TTC549 (cell line): ENCODE measurements at regions not wholly inside any gene's neighbourhood (a gene's known extent, or its start where the extent isn't known, plus 50 kb on each side); places are given as distances from the start of the nearest gene placed in this dataset.
"Not testable (repeated sequence)": the region's sequence is repeated elsewhere in the genome, so short reads cannot be mapped to it uniquely, and the experiment has no call there.

ENCODE experiments used
- FAIRE-seq: peaks from 2 replicates; lab custom pipeline; 2012; peaks lifted over from hg19 to GRCh38; lab: Jason Lieb, UNC

DNA sequence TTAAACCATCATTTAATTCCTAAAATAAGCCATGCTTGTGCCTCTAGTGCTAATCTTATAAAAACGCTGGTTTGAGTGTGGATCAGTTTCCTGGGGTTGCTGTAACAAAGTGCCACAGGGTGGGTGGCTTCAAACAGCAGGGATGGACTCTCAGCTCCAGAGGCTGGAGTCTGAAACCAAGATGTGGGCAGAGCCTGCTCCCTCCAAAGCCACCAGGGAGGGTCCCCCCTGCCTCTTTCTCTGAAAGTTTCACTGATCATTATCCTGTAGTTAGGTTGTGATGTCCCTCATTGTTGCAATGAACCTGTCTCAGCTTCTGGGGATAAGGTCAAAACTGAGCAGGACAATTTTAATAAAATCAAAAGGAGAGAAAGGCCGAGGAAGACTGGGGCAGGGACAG lies 251.9 kb upstream of the TCERG1L start:
- no peak for FAIRE-seq

DNA sequence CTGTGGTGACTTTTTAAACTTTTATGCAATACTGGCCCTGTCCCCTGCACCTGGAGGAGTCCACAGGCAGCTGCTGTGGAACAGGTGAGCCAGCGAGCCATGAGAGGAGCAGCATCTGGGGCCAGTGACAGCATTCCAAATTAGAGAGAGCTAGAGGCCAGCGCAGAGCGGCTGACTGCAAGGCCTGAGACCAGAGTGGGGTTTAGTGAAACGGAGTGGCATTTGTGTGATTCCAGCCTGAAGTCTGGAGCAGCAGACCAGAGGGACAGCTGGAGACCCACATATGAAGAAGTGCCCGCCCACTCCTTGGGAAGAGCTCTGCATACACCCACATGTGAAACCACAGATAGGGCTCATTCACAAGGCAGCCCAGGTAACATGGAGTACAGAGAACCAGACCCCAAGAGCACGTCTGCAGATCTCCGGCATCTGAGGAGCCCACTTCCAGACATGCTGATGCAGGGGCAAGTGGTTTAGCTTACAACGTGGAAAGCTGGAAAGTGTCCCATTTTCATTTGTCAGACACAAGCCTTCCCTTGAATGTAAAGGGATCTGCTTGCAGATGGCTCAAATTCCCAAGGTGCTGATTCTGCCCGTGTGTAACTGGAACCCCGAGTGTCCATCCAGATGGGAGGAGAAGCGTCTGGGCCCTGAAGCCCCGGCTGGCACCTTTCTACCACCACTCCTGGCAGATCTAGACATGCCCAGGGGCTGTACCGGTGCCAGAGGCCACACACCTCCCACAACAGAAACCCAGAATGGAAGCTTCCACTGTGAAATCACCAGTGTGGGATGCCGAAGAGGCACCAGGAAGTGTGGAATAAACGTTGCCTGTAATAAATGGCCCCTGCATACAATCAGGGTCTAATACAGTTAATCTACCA lies 256.0 kb upstream of the TCERG1L start:
- FAIRE-seq: no peak

DNA sequence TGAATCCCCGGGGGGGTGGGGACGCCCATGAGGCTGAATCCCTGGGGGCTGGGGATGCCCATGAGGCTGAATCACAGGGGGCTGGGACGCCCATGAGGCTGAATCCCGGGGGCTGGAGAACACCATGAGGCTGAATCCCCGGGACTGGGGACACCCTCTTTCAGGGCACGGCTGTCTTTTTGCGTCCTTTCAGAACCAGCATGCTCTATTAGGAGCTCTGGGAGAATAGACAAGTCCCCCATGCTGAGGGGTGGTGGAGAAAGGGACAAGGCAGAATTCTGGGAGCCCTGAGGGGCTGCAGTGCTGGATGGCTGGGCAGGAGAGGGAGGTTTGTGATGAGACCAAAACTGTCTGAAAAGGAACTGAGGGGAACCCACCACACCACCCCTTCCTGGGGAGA lies 257.3 kb upstream of the TCERG1L start:
- no peak for FAIRE-seq

DNA sequence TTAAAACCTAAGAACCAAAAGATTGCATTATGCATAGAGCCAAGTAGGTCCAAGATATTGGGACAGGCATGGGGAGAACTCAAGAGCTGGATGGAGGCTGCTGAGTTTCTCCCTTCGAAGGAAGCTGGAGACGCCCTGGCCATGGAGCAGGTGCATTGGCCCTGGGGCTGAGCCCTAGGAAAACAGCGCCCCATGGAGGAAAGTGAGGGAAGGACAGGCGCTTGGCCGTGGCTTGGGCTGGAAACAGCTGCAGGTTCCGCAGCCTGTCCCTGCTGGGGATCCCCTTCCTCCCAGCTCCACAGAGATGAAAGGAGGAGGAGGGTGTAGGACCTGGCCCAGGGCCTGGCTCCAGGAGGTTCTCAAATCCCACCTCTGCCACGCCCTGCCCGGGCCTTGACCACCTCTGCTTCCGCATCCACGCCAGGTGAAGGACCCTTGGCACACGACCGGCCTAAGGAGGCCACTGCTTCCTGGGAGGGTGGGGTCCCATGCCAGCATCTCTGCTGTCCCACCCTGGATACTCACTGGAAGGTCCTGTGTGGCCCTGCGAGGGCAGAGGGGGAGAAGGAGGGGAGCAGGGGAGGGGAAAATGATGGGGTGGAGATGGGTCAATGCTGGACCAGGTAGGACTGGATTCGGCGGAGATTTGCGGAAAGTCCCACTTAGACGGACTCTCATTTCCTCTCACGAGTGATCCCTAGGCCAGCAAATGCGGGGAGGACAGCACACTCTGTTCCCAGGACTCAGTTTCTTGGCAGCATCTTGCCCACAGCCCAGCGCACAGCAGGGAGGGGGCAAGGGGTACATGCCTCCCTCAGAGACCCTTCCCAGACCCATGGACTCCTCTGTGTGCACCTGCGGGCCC lies 258.6 kb upstream of the TCERG1L start:
- no peak for FAIRE-seq

DNA sequence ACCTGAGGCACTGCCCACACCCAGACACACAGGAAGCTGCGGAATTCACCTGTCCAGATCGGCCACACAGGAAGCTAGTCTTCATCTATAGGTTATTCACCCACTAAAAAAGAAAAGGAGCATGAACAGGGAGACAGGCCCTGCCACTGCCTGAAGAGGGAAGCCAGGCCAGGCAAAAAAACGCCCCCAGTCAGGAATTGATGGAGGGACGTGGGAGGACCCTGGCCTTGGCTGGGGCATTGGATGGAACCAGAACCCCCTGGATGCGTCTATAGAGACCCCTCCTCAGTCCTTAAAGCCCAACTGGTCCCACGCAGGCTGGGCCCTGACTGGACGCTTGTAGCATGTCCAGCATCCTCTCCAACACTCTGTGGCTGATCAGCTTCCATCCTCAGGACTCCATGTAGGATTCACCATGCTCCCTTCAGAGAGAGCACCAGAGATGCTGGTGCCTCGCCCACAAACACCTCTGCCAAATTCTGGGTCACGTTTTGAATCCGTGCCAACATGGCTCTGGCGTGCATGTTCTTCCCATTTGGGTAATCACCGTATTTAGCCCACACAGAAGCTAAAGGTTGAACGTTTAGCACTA lies 259.3 kb upstream of the TCERG1L start:
- no peak for FAIRE-seq

DNA sequence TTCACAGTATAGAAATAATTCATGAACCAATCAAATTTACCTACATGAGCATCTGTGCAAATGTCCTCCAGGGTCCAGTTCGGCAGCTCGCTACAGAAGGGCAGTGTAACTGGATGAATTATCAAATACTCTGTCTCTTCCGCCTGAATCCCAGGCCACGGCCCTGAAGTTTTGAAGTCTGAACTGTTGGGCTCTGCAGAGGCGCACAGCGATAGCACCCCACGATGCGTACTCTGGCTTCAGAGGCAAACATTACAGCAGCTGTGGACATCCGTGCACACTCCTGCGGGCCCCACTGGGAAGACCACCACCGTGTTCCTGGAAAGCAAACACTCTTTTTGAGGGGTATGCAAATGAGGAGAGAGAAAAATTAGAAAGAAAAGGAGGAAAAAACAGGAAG lies 259.8 kb upstream of the TCERG1L start:
- FAIRE-seq: no peak

DNA sequence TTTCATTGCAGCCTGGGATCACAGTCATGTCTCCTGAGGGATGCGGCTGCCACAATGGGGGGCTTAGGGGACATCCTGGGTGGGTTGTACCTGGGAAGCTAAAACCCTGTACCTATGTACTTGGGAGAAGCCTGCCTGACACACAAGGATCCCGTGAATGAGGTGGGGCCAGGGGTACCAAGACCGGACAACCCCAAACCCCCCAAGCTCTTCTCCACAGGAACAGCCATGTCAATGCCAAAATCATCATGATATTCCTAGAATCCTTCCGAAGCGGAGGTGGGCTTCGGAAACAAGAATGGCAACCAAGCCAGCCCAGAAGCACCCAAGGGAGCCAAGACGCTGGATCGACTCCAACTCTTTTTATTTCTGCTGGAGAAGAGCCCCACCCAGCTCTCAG lies 260.3 kb upstream of the TCERG1L start:
- no peak for FAIRE-seq

DNA sequence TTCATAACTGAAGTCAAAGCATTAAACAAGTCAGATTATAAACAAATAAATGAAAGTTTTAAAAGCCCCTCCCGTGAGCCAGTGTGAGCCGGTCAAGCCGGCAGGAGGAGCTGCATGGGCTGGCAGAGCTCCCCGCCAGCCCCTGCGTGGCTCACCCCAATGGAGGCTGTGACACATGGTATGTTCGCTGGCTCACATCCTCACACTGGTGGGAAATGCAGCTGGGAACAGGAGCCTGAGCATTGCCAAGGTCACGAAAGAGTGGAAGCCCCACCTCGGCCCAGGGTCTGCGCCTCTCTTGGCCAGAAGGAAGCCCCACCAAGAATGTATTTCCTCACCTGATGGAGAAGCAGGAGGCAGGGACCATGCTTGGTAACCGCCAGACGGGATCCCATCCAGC lies 261.7 kb upstream of the TCERG1L start:
- no peak for FAIRE-seq

DNA sequence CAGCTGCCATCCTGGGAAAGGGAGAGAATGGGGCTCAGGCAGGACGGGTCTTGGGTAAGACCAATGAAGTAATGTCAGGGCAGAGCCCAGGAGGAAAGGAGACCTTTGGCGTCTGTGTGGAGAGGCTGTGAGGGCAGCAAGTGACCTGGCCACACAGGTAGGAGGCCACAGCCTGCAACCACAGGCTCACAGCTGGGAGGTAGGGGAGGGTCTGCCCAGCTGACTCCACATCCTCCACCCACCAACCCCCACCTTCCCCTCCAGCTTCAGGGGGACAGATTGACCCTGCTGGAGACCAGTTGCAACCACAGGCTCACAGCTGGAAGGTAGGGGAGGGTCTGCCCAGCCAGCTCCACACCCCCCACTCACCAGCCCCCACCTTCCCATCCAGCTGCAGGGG lies 262.2 kb upstream of the TCERG1L start:
- FAIRE-seq: no peak

DNA sequence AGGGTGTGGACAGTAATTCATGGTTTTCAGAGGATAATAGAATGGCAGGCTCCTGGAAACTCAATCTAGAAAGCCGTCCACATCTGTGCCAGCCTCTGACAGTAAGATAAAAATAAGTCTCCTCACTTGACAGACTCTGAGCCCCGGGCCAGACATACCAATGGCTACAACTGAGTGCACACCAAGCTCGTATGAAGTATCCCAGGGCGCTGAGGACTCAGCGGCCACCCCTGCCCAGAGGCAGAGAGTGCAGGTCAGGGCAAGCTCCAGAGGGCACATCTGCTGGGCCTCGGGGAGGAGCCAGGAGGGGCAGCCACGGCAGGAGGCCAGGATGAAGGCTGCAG lies 262.8 kb upstream of the TCERG1L start:
- FAIRE-seq: no peak

DNA sequence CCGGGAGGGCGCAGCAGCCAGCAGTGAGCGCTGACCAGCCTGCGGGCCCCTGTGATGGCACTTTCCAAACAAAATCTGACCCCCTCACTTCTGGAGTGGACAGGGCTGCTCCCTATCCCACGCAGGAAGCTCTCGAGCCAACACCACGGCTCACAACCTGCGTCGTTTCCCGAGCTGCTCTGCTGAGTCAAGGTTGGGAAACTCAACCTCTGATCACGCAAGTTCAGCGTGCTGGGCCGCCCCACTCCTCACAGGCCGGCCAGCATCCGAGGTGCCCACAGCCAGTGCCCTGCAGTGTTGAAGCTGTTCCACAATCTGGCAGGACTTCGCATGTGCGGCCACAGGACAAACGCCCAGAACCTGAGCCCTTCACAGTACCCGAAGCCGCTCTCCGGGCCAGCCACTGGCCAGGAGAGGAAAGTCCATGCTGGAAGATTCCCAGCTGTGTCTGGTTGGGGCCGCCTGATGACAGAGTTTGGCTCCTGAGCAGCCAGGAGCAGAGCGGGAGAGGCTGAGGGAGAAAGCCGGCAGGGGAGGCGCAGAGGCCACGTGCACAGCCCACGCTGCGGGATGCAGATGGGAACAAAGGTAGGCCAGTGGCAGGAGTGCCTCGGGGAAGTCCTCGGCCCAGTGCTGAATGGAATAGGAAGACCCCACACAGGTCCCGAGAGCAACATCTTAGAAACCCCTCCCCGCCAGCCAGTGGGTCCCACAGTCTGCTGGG lies 263.3 kb upstream of the TCERG1L start:
- FAIRE-seq: no peak

DNA sequence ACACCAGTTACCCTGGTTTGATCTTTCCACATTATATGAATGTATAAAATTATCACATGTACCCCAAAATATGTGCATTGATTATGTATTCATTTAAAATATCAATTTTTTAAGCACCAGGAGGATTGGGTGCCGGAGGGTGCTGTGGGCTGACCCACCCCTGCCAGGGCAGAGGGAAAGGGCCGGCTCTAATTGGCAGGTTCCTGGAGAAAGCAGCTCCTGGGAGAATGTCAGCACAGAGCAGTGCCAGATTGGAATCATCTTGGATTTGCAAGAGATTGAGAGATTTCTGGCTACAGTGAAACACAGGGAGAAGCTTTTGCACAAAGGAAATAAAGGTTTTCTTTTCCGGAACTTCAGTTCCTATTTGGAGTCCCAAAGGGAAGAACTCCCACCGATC lies 264.4 kb upstream of the TCERG1L start:
- no peak for FAIRE-seq

DNA sequence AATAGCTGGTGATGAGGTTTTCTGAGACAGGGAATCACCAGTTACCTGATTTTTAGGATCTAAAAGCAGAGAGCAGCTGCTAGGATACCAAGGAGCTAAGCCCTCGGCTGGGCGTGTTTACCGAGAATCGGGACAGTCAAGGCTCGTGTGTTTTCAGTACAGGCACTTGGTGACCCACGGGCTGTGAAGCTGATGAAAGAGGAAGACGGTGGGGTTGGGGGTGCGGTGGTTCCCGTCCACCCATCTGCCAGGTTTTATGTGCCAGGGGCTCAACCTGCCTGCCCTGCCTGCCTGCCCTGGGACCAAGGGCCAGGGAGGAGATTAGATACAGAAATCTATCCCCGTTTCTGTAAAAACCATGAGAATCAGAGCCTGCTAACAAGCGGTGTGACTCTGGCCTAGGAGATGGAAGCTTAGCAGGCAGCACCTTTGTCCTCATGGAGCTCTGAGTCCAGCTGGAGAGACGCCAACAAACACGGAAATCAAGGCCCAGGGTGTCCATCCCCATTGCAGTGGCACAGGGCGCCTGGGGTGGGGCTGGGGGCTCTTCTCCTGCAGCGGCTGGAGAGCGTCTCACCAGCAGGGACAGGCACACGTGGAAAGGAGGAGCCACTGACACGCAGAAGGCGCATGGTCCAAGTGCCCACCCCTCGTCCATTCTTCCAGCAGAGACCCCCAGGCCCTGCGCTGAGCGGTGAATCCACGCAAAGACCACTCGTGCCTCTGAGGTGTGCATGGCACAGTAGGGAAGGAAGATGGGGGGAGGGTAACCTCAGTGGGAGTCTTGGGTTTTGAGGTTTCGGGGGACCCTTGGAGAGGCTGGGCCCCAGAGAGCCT lies 265.0 kb upstream of the TCERG1L start:
- FAIRE-seq: no peak

DNA sequence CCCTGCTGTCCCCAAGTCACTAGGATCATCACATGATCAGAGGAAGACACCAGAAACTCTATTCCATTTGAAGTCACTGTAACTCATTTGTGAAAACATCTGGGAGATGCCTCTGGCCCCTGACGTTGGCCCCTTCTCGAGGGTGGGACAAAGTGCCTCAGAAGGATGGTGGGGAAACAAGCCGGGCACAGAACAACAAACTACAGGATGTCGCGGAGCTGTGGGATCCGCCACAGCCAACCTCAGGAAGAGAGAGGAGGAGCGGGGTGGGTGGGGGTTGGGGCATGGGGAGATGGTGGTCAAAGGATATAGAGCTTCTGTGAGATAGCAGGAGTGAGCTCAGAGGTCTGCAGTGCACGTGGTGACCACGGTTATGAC lies 265.6 kb upstream of the TCERG1L start:
- FAIRE-seq: no peak

DNA sequence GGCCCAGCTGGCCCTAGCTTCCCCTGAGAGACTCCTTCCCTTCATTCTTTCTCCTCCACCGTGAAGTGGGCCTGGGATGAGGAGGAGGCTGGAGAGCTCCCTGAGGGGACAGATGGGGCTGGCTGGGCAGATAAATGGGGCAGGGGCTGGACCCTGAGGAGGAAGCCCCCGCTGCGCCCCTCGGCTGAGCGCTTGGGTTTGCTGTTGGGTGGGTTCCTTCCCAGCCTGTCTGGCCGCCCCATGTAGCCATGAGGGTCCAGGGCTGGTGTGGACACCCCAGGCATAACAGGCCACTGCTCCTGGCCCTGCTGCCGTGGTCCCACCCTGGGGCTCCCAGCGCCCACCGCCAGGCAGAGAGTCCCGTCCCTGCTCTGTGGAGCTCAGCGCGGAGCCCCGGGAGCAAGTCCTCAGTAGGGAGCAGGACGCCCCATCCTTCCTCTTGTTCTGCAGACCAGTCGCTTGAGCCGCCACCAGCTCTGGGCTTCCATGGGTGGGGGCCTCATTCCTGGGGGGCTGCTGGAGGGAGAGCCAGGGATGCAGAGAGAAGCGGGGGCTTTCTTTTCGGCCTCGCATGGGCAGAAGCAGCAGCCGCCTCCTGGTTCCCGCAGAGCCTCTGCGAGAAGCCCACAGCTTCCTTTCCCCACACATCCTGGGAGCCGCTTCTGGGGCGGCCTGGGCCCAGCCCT lies 266.4 kb upstream of the TCERG1L start:
- FAIRE-seq: no peak

DNA sequence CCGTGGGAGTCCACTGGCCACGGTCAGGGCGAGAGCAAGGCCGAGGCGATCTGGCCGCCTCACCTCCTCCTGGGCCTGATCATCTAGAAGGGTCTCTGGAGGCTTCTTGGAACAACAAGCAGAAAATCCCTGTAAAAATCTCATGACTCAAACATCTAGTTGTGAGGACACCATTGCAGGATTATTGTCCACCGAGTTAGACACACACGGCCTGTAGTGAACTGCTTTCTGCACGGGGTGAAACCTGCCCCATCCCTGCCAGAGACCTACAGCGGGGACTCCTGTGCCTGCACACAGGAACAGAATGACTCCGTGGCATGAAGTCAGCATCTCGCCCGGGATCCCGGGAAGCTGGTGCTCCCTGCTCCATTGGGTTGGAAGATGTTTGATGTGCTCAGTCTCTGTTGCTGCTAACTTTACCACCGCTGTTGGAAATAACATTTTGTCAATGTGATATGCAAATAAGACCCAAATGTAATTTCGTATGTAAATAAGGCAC lies 267.0 kb upstream of the TCERG1L start:
- FAIRE-seq: no peak

DNA sequence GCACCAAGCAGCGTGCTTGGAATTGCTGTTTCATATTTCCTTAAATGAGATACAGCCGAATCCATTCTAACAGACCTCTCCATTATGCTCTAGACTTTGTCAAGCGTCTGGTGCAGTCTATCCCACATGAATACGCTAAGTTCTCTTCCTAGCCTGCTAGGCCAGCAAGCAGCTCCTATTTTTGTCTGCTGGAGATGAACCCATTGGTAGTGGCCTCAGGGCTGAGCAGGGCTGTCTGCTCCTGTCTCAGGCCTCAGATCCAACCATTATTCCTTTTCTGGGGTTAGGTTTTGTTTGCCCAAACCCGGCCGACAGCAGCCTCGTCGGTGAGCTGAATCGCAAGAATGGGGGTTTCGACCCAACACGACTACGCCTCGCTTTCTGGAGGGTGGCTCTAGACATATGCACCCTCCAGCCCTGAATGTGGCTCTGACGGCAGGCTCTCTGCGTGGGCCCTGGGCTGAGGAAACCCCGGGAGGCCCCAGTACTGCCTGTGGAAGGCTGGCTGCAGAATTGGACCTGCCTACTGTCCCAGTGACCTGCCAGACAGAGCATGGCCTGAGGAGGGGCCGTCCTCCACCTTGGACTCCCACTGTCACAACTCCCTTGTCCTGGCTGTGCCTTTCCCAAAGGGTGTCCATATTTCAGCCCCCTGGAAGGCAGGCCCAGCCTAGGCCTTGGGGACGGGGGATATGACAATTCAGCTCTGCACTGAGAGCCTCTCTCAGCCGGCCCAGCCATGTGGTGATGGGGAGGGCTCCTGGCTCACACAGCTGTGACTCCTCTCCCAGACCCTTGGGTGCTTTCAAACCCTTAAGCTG lies 267.9 kb upstream of the TCERG1L start:
- FAIRE-seq: no peak

DNA sequence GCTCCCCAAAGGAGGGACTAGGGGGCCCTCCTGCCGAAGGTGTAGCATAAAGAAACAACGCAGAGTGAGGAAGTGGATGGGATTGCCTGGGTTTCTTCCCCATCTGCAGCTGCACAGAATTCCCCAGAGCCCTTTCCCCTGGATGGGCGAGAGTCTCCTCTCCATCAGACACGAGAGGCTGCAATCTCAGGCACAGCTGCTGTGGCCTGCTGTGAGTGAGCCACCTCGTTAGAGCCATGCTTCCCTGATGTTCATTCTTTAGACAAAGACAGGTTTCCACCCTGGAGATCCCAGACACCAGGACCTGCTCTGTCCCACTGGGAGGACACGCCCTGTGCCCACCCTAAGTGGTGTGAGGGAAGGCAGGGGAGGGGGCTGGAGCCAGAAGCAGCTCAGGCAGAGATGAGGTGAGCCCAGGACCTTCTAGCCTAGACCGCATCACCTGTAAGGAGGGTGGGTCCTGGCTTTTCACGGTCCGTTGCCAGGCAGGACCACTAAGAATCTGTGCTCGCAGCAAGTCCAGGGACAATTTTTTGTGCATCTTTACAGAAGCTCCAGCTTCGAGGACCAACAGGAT lies 268.6 kb upstream of the TCERG1L start:
- no peak for FAIRE-seq

DNA sequence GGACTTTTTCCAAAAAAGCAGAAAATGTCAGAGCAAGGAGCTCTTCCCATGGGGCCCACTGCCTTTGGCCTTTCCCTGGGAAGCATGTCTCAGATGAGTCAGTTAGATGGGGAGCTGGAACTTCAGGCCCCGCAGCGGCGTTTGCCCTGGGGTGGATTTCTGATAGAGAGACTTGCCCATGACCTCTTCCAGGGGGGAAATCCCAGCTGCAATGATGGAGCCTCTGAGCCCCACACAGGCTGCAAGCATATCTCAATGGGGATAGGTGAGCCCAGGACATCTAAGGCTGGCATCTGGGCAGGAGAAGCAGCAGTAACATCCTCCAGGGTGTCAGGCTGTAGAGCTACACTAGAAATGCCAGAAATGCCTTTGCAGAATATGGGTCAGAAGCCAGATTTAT lies 269.2 kb upstream of the TCERG1L start:
- FAIRE-seq: no peak

DNA sequence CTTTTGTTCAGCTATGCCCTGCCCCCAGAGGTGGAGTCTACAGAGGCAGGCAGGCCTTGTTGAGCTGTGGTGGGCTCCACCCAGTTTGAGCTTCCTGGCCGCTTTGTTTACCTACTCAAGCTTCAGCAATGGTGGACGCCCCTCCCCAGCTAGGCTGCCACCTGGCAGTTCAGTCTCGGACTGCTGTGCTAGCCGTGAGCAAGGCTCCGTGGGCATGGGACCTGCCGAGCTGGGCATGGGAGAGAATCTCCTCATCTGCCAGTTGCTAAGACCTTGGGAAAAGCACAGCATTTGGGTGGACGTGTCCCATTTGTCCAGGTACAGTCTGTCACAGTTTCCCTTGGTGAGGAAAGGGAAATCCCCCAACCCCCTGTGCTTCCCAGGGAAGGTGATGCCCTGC lies 270.0 kb upstream of the TCERG1L start:
- FAIRE-seq: not testable (repeated sequence)
